Choroid plexus epithelial cell (primary cell): ENCODE measurements at regions not wholly inside any gene's neighbourhood (a gene's known extent, or its start where the extent isn't known, plus 50 kb on each side); places are given as distances from the start of the nearest gene placed in this dataset.

Experiments used
- DNase-seq: peaks from one replicate; pipeline ENCODE4 v3.0.0-alpha.2; 2010; ENCODE audit warnings: low read depth
- H3K4me3 ChIP-seq: 2 replicates; pipeline ENCODE4 v1.5.1; 2011; ENCODE audit warnings: low read depth, mild to moderate bottlenecking, control low read depth, low read length, moderate library complexity
- TF ChIP-seq, protein P1 (sequence below): conservative IDR thresholded peaks from 2 replicates; pipeline ENCODE4 v1.5.1; 2011; ENCODE audit warnings: low read depth, mild to moderate bottlenecking, control low read depth, inconsistent platforms, low read length, moderate library complexity

DNA sequence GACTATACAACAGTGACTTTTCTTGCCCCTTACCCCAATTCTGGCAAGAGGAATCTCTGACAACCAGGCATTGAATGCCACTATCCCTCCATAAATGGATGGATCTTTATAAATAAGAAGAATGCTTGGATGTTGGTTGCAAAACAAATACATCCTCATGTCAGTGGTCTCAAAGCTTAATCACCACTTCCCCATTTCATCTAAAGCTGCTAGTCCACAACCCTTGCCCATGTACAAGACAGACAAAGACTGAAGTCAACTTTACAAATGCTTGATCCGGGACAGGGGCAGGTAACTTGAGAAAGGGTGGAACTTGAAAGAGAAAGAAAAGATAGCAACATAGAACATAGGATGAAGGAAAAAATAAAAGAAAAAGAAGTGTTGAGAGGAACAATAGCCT lies 540.5 kb upstream of the NOX3 start:
- TF ChIP-seq, protein P1, sequence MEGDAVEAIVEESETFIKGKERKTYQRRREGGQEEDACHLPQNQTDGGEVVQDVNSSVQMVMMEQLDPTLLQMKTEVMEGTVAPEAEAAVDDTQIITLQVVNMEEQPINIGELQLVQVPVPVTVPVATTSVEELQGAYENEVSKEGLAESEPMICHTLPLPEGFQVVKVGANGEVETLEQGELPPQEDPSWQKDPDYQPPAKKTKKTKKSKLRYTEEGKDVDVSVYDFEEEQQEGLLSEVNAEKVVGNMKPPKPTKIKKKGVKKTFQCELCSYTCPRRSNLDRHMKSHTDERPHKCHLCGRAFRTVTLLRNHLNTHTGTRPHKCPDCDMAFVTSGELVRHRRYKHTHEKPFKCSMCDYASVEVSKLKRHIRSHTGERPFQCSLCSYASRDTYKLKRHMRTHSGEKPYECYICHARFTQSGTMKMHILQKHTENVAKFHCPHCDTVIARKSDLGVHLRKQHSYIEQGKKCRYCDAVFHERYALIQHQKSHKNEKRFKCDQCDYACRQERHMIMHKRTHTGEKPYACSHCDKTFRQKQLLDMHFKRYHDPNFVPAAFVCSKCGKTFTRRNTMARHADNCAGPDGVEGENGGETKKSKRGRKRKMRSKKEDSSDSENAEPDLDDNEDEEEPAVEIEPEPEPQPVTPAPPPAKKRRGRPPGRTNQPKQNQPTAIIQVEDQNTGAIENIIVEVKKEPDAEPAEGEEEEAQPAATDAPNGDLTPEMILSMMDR, result no peak
- DNase-seq, result no peak
- no peak overlapping the region for H3K4me3 ChIP-seq

DNA sequence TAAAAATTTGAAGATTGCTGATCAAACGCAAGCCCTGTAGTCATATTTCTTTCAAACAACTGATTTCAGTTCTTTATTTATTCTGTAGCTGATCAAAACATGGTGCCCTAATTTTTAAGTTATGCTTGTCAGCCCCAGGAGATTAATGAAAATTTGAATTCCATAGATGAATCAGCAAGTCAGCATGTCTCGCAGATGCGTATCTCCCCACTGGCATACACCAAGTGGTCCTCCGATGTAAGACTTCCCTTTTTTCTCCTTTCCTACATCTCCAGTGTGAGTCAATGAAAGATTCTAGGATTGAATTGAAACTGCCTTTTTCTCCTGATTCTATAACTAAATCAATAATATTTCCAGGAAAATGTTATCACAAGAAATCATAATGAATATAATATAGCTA lies 539.6 kb upstream of the NOX3 start:
- no peak overlapping the region for H3K4me3 ChIP-seq
- TF ChIP-seq, protein P1, result no peak
- no peak for DNase-seq

DNA sequence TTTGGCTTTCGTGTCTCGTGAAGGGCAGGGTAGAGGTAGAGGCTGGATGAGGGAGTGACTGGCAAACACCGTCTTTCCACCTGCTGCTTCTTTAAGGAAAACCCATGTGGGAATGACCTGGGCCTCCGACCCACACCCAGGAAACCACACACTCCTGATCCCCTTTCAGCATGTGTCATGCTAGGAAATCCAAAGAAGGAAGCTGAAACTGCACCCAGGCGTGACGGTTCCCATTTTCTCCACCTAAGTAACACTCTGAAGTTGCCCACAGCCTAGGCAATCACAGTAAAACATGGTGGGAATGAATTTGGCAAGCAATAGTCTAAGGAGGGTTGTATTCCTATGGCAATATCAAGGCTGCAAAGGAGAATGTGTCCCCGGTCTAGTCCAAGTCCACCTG lies 538.4 kb upstream of the NOX3 start:
- TF ChIP-seq, protein P1, result no peak
- no peak overlapping the region for H3K4me3 ChIP-seq
- no peak for DNase-seq

DNA sequence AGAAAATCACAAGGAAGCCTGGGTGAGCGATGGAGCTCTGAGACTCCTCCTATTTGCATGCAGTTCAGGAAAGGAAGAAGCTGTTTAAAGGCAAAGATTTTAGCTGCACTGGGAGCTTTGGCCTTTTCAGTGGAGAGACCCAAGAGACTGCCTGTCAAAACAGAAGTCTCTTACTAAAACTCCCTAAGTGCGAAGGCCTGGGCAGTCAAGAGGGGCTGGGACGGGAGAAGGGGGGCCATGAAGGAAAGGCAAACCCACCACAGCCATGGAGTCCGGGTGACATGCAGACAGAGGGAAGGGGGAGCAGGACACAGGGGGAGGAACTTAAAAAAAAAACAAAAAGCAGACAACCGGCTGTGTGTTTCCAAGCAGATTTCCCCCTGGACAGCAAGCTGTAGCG lies 537.6 kb upstream of the NOX3 start:
- H3K4me3 ChIP-seq, result no peak overlapping the region
- DNase-seq, result no peak
- TF ChIP-seq, protein P1, result no peak

DNA sequence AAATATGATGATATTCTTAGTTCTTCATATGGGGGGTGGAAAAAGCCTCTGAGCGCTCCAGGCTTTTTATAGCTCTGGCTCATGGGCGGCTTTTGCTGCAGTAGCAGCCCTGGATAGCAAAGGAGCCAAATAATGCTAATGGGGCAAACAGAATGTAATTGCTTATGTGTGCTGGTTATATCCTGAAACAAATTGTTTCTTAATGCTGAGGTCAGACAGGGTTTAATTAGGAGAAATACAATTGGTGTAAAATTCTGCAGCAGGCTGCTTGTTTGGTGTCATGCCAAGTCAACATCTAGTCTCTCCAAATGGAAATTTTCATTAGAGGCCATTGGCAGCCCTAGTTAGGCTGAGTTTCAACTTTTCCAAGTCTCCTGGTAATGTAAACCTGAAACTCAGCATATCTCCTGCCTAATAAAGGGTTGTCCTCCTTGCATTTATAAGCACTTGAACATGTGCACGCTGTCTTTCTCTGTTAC lies 530.1 kb upstream of the NOX3 start:
- TF ChIP-seq, protein P1, result no peak
- no peak overlapping the region for H3K4me3 ChIP-seq
- no peak for DNase-seq

DNA sequence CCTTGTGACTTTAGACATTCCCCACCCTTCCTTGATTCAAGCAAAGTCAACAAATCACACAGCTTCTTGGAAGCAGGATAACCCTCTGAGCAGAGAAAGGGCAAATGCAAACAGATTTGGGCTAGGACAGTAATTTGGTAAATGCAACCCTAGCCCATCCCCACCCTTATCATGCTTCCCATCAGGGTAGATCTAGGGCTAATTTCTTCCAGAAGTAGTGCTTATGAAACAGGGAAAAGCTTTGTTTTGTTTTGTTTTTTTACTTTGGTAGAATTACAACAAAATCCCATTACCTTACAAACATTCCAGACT lies 525.1 kb upstream of the NOX3 start:
- no peak overlapping the region for H3K4me3 ChIP-seq
- DNase-seq, result no peak
- TF ChIP-seq, protein P1, result no peak

DNA sequence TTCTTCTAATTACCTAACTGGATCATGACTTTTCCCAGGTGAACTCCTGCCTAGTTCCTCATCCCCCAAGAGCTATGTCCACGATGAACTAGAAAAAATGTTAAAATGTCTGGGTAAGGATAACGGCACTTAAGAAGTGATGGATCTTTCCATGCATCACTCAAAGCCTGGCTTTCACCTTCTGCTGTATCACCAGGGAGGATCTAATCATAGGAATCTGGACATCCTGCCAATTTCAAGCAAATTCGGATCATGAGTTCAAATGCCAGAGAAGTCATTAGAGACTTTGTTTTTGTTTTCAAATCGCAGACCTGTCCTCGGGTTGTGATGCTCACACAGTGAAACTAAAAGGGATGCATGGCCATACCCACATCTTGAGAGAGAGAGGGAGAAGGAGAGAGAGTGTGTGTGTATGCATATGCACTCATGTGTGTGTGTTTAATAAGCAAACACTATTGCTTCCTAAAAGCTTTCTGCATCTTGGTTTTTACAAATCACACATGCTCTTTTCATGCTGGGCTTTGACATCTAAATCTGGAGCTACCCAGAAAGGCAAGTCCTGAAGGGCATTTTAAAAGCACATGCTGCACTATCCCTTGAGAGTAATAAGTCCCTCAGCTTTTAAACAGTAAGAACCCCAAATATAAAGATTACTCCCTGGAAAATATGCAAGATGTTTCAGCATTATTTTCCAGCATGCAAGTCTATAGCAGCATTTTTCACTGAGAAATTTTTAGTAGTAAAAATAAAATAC lies 524.6 kb upstream of the NOX3 start:
- DNase-seq, result no peak
- TF ChIP-seq, protein P1, result no peak
- H3K4me3 ChIP-seq, result no peak overlapping the region
